ENCODE measurements at regions not wholly inside any gene's neighbourhood (a gene's known extent, or its start where the extent isn't known, plus 50 kb on each side); places are given as distances from the start of the nearest gene placed in this dataset.

DNA sequence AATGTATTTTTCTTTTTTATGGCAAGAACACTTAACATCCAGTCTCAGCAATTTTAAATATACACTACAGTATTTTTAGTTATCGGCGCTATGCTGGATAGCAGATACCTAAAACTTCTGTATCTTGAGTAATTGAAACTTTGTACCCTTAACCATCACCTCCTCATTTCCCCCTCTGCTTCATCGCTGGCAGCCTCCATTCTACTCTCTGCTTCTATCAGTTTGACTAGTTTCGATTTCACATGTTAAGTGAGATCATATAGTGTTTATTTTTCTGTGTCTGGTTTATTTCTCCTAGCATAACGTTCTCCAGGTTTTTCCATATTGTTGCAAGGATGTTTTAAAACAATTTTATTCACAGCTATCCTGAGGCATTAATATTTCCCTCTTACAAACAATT is 340.8 kb upstream of the SLC10A2 start:
- no peak for DNase-seq (ENCODE audit: low read depth)
- TF ChIP-seq, protein P1, sequence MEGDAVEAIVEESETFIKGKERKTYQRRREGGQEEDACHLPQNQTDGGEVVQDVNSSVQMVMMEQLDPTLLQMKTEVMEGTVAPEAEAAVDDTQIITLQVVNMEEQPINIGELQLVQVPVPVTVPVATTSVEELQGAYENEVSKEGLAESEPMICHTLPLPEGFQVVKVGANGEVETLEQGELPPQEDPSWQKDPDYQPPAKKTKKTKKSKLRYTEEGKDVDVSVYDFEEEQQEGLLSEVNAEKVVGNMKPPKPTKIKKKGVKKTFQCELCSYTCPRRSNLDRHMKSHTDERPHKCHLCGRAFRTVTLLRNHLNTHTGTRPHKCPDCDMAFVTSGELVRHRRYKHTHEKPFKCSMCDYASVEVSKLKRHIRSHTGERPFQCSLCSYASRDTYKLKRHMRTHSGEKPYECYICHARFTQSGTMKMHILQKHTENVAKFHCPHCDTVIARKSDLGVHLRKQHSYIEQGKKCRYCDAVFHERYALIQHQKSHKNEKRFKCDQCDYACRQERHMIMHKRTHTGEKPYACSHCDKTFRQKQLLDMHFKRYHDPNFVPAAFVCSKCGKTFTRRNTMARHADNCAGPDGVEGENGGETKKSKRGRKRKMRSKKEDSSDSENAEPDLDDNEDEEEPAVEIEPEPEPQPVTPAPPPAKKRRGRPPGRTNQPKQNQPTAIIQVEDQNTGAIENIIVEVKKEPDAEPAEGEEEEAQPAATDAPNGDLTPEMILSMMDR (IDR thresholded peaks at IDR 0.05; ENCODE audit: control insufficient read depth, extremely low read depth, insufficient read depth): no peak
- no peak overlapping the region for H3K4me3 ChIP-seq (ENCODE audit: low read depth, low read length)

DNA sequence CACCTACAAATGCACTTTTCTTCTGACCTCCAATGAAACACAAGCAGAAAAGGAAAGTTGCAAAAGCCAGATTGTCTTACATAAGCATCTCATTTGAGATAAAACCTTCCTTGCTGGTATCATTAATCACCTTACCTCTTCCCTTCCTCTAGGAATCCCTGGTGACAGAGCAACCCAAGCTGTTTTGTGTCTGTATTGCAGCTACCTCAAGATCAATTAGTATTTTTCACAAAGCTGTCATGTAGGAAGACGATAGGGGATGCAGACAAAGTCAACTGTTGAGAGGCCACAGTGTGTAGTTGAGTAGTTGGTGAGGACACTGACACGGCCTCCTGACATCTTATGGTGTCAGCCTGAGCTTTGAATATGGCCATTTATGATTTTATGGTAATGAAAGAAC is 339.1 kb upstream of the SLC10A2 start:
- no peak for DNase-seq (ENCODE audit: low read depth)
- H3K4me3 ChIP-seq (ENCODE audit: low read depth, low read length): no peak overlapping the region
- TF ChIP-seq, protein P1 (IDR thresholded peaks at IDR 0.05; ENCODE audit: control insufficient read depth, extremely low read depth, insufficient read depth): no peak

DNA sequence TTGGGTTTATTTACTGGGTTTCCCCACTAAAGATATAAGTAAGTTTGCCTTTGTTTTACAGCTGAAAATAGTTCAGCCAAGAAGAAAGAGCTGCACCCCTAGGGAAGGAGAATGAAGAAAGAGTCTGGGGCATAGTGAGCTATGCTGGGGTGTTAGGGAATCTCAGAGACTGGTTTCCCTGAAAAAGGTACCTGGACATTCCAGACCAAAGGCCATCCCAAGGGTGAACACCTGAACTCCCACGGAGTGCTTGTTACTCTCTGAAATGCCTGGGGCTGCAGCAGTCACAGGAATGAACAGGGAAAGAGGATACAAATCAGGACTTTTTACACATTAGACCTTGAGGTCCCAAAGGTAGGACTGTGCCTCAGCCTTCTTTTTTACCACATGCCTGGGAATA is 337.6 kb upstream of the SLC10A2 start:
- no peak overlapping the region for H3K4me3 ChIP-seq (ENCODE audit: low read depth, low read length)
- no peak for DNase-seq (ENCODE audit: low read depth)
- TF ChIP-seq, protein P1 (IDR thresholded peaks at IDR 0.05; ENCODE audit: control insufficient read depth, extremely low read depth, insufficient read depth): no peak

DNA sequence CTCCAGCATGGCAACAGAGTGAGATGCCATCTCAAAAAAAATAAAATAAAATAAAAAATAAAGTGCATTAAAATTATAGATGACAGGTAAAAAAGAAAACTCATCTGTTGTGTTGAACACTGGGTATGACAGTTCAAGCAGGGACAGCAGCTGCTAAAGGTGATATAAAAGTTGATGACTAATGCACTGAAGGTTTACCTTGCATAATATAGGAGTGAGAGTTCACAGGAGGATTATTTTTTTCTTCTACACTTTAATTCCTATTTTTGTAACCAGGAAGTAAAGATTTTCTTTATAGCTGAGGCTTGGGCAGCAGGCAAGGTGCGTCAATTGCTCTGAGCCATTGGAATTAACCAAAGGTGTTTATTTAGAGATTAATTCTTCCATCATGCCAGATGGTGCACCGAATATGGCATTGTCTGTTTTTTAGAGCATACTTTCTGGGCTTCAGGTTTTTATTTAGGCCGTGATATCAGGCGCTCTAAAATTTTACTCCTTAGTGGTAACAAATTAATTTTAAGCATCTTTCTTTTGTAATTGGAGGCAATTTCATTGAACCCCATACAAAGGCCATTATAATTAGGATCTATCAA is 337.0 kb upstream of the SLC10A2 start:
- TF ChIP-seq, protein P1 (IDR thresholded peaks at IDR 0.05; ENCODE audit: control insufficient read depth, extremely low read depth, insufficient read depth): no peak
- no peak for DNase-seq (ENCODE audit: low read depth)

DNA sequence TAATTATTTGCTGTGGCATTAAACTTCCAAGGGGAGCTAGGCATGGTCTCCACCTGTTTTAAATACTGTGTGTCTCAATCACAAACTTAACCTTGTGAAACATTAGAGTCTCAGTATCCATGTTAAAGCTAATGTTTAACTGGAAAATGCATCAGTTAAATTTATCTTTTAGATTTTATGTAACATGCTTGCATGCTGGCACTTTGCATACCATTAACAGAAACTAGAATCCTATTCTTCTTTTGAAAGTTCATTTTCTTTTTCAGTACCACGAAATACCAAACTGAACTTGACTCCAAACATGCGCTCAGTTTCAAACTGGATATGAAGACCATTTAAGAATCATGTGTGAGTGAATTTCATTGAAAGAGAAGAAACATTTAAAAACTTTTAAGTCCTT is 328.9 kb upstream of the SLC10A2 start:
- TF ChIP-seq, protein P1 (IDR thresholded peaks at IDR 0.05; ENCODE audit: control insufficient read depth, extremely low read depth, insufficient read depth): no peak
- H3K4me3 ChIP-seq (ENCODE audit: low read depth, low read length): no peak overlapping the region
- no peak for DNase-seq (ENCODE audit: low read depth)

More for the DNA sequence above, 337.0 kb upstream of the SLC10A2 start:
- no peak overlapping the region for H3K4me3 ChIP-seq (ENCODE audit: low read depth, low read length)

DNA sequence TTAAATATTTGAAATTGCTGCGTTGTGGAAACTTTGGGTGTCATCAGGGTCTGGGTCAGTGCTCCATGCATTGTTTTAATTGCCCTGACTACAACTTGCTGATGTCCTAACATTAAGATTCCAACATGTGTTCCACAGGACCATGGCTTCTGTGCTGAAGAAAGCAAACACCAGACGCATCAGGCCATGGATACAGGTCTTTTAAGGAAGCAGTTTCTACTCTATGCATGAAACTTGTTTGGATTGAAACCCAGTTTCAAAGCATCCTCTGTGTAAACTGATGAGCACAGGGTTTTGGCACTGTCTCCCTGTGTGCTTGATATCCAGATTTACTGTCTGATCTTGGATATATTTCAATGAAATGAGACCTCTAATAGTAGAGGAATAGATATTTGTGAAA is 328.4 kb upstream of the SLC10A2 start:
- TF ChIP-seq, protein P1 (IDR thresholded peaks at IDR 0.05; ENCODE audit: control insufficient read depth, extremely low read depth, insufficient read depth): no peak
- peak; percentile 66 for DNase-seq (ENCODE audit: low read depth)
- H3K4me3 ChIP-seq (ENCODE audit: low read depth, low read length): no peak overlapping the region

DNA sequence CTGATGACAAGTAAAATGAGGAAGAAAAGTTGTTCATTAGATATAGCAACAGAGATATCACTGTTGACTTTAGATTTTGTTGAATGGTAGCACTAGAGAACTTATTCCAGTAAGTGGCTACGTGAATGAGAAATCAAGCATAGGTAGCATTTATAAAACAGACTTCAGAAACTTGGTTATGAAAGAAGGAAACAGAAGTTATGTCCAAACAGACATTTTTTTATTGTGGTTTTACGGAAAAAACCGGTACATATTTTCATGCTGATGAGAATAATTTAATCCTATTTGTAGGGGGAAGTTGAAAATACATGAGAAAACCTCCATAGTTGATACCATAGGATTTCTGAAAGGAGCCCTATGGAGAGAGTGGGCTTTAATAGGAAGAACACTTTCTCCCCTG is 325.7 kb upstream of the SLC10A2 start:
- DNase-seq (ENCODE audit: low read depth): no peak
- TF ChIP-seq, protein P1 (IDR thresholded peaks at IDR 0.05; ENCODE audit: control insufficient read depth, extremely low read depth, insufficient read depth): no peak
- H3K4me3 ChIP-seq (ENCODE audit: low read depth, low read length): no peak overlapping the region

Data from LNCaP clone FGC (cell line).